ENCODE measurements at regions not wholly inside any gene's neighbourhood (a gene's known extent, or its start where the extent isn't known, plus 50 kb on each side); places are given as distances from the start of the nearest gene placed in this dataset.

GRCh38 chr2:21515903-21516302, 392.1 kb downstream of the TDRD15 start:
- no peaks in the 10 kb centered on the region for H3K27me3 ChIP-seq (ENCODE audit: control insufficient read depth in 2 of 2, insufficient read depth in 2 of 2, low read length in 2 of 2)
- no peak overlapping the region for H3K27ac ChIP-seq (ENCODE audit: low read depth in 2 of 2, low read length in 2 of 2)
- H3K9me3 ChIP-seq (ENCODE audit: control insufficient read depth in 2 of 2, low read length in 2 of 2): no peaks in the 10 kb centered on the region
- no peak overlapping the region for H3K9ac ChIP-seq (ENCODE audit: low read depth in 1 of 2, low read length in 2 of 2)
- H3K36me3 ChIP-seq (ENCODE audit: control insufficient read depth in 2 of 2, insufficient read depth in 2 of 2, low read length in 2 of 2): no peaks in the 10 kb centered on the region
- no peaks in the 10 kb centered on the region for H3K4me1 ChIP-seq (ENCODE audit: control insufficient read depth in 2 of 2, insufficient read depth in 2 of 2, low read length in 2 of 2)
- H3K4me3 ChIP-seq (ENCODE audit: low read length in 2 of 2): no peak overlapping the region

DNA sequence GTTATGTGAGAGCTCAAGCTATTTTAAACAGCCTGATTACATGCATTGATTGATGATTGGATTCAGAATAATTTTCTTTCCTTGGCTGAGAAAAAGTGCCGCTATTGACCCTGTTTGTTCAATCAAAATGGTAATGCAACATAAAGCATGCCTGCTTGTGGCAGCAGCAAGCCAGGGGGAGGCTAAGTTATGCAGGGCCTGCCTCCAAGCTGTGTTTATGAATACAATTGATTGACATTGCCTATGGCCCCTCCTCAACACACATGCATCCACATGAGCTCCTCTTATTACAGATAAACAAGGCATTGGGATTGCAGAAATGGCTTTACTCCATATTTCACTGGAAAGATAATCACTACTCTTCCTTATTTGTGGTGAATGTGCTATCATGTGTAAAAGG, 395.6 kb downstream of the TDRD15 start:
- Histone ChIP-seq H3K4me1 (ENCODE audit: control insufficient read depth in 2 of 2, insufficient read depth in 2 of 2, low read length in 2 of 2) (no peaks in the 10 kb centered on the region), H3K9ac (ENCODE audit: low read depth in 1 of 2, low read length in 2 of 2) (no peak overlapping the region), H3K27ac (ENCODE audit: low read depth in 2 of 2, low read length in 2 of 2) (no peak overlapping the region), H3K27me3 (ENCODE audit: control insufficient read depth in 2 of 2, insufficient read depth in 2 of 2, low read length in 2 of 2) (no peaks in the 10 kb centered on the region), H3K36me3 (ENCODE audit: control insufficient read depth in 2 of 2, insufficient read depth in 2 of 2, low read length in 2 of 2) (no peaks in the 10 kb centered on the region), H3K9me3 (ENCODE audit: control insufficient read depth in 2 of 2, low read length in 2 of 2) (no peaks in the 10 kb centered on the region), H3K4me3 (ENCODE audit: low read length in 2 of 2) (no peak overlapping the region)

DNA sequence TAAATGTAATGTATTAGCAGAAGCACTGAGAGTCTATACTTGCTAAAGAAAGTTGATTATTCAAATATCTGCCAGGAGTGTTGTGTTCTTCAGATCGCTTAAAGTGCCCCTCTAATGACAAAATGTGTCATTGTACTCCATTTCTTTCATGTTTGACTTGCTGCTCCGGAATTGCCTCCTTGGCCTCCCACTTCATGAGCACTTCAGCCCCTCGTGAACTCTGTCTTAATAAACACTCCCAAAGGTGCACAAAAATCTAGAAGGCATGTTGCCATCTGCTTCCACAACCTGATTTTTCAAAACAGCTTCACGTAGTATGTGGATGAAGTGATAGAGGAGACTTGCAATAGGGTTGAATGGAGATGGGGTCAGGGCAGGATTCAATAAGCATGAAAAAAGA, 396.1 kb downstream of the TDRD15 start:
- Histone ChIP-seq H3K4me1 (ENCODE audit: control insufficient read depth in 2 of 2, insufficient read depth in 2 of 2, low read length in 2 of 2) (no peaks in the 10 kb centered on the region), H3K27ac (ENCODE audit: low read depth in 2 of 2, low read length in 2 of 2) (no peak overlapping the region), H3K36me3 (ENCODE audit: control insufficient read depth in 2 of 2, insufficient read depth in 2 of 2, low read length in 2 of 2) (no peaks in the 10 kb centered on the region), H3K4me3 (ENCODE audit: low read length in 2 of 2) (no peak overlapping the region), H3K9me3 (ENCODE audit: control insufficient read depth in 2 of 2, low read length in 2 of 2) (no peaks in the 10 kb centered on the region), H3K9ac (ENCODE audit: low read depth in 1 of 2, low read length in 2 of 2) (no peak overlapping the region), H3K27me3 (ENCODE audit: control insufficient read depth in 2 of 2, insufficient read depth in 2 of 2, low read length in 2 of 2) (no peaks in the 10 kb centered on the region)

DNA sequence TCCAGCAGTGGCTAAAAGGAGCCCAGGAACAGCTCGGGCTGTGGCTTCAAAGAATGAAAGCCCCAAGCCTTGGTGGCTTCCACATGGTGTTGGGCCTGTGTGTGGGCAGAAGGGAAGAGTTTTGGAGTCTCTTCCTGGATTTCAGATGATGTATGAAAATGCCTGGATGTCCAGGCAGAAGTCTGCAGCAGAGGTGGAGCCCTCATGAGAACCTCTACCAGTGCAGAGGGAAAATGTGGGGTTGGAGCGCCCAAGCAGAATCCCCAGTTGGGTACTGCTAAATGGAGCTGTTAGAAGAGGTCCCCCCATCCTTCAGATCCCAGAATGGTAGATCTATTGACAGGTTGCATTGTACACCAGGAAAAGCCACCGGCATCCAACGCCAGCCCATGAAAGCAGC, 412.1 kb downstream of the TDRD15 start:
- H3K4me1 ChIP-seq (ENCODE audit: control insufficient read depth in 2 of 2, insufficient read depth in 2 of 2, low read length in 2 of 2): no peaks in the 10 kb centered on the region
- no peaks in the 10 kb centered on the region for H3K36me3 ChIP-seq (ENCODE audit: control insufficient read depth in 2 of 2, insufficient read depth in 2 of 2, low read length in 2 of 2)
- peaks cover 0 to 6% of the 10 kb centered on the region in 2 donors for H3K9me3 ChIP-seq (ENCODE audit: control insufficient read depth in 2 of 2, low read length in 2 of 2)

DNA sequence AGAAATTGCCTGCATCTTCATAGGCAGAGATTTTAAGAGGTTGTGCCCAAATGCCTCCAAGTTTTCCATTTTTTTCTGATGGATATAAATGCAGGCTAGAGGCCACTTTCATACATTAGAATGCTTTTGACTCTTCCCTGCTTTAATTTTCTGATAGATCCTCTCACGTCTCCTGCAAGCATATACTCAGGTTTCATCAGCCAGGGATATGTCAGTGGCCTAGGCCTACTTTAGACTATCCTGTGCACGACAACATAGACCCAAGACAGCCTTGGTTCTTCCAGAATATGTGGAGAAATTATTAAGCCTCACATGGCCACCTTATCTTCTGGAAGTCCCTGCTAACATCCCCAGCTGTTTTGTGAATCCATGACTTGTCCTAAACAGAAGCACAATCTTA, 415.9 kb downstream of the TDRD15 start:
- Histone ChIP-seq H3K36me3 (ENCODE audit: control insufficient read depth in 2 of 2, insufficient read depth in 2 of 2, low read length in 2 of 2) (no peaks in the 10 kb centered on the region), H3K9ac (ENCODE audit: low read depth in 1 of 2, low read length in 2 of 2) (no peak overlapping the region), H3K4me1 (ENCODE audit: control insufficient read depth in 2 of 2, insufficient read depth in 2 of 2, low read length in 2 of 2) (no peaks in the 10 kb centered on the region), H3K27ac (ENCODE audit: low read depth in 2 of 2, low read length in 2 of 2) (no peak overlapping the region), H3K9me3 (ENCODE audit: control insufficient read depth in 2 of 2, low read length in 2 of 2) (peaks cover 0 to 6% of the 10 kb centered on the region in 2 donors), H3K27me3 (ENCODE audit: control insufficient read depth in 2 of 2, insufficient read depth in 2 of 2, low read length in 2 of 2) (no peaks in the 10 kb centered on the region), H3K4me3 (ENCODE audit: low read length in 2 of 2) (no peak overlapping the region)

More for the DNA sequence above, 412.1 kb downstream of the TDRD15 start:
- H3K27ac ChIP-seq (ENCODE audit: low read depth in 2 of 2, low read length in 2 of 2): no peak overlapping the region
- no peak overlapping the region for H3K4me3 ChIP-seq (ENCODE audit: low read length in 2 of 2)
- no peaks in the 10 kb centered on the region for H3K27me3 ChIP-seq (ENCODE audit: control insufficient read depth in 2 of 2, insufficient read depth in 2 of 2, low read length in 2 of 2)
- H3K9ac ChIP-seq (ENCODE audit: low read depth in 1 of 2, low read length in 2 of 2): no peak overlapping the region

DNA sequence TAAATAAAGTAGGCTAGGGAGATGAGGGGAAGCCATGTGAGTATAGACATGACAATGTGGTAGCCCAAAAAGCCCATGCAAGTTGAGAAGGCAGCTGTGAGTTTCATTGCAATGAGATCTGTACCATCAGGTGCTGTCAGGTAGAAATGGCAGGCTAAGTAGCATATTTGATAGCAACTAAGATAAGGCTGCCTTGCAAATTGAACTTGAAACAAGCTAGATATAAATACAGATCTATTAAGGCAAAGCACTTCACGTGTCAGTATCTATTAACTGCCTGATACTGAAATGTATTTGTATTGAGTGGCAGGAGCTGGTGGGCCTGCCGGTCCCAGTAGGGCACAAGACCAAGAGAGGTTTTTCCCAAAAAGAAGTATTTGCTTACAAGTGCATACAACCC, 419.9 kb downstream of the TDRD15 start:
- no peaks in the 10 kb centered on the region for H3K9me3 ChIP-seq (ENCODE audit: control insufficient read depth in 2 of 2, low read length in 2 of 2)
- no peaks in the 10 kb centered on the region for H3K4me1 ChIP-seq (ENCODE audit: control insufficient read depth in 2 of 2, insufficient read depth in 2 of 2, low read length in 2 of 2)
- H3K9ac ChIP-seq (ENCODE audit: low read depth in 1 of 2, low read length in 2 of 2): no peak overlapping the region
- no peak overlapping the region for H3K27ac ChIP-seq (ENCODE audit: low read depth in 2 of 2, low read length in 2 of 2)
- H3K36me3 ChIP-seq (ENCODE audit: control insufficient read depth in 2 of 2, insufficient read depth in 2 of 2, low read length in 2 of 2): no peaks in the 10 kb centered on the region
- no peaks in the 10 kb centered on the region for H3K27me3 ChIP-seq (ENCODE audit: control insufficient read depth in 2 of 2, insufficient read depth in 2 of 2, low read length in 2 of 2)
- no peak overlapping the region for H3K4me3 ChIP-seq (ENCODE audit: low read length in 2 of 2)

- H3K9ac ChIP-seq (ENCODE audit: low read depth in 1 of 2, low read length in 2 of 2): no peak overlapping the region
- H3K27me3 ChIP-seq (ENCODE audit: control insufficient read depth in 2 of 2, insufficient read depth in 2 of 2, low read length in 2 of 2): no peaks in the 10 kb centered on the region
- no peak overlapping the region for H3K27ac ChIP-seq (ENCODE audit: low read depth in 2 of 2, low read length in 2 of 2)
- no peaks in the 10 kb centered on the region for H3K36me3 ChIP-seq (ENCODE audit: control insufficient read depth in 2 of 2, insufficient read depth in 2 of 2, low read length in 2 of 2)
- no peaks in the 10 kb centered on the region for H3K9me3 ChIP-seq (ENCODE audit: control insufficient read depth in 2 of 2, low read length in 2 of 2)
- no peak overlapping the region for H3K4me3 ChIP-seq (ENCODE audit: low read length in 2 of 2)
- no peaks in the 10 kb centered on the region for H3K4me1 ChIP-seq (ENCODE audit: control insufficient read depth in 2 of 2, insufficient read depth in 2 of 2, low read length in 2 of 2)
Observed at GRCh38 chr2:21544392-21544791, 420.6 kb downstream of the TDRD15 start.

- Histone ChIP-seq H3K9ac (ENCODE audit: low read depth in 1 of 2, low read length in 2 of 2) (no peak overlapping the region), H3K4me3 (ENCODE audit: low read length in 2 of 2) (no peak overlapping the region), H3K9me3 (ENCODE audit: control insufficient read depth in 2 of 2, low read length in 2 of 2) (no peaks in the 10 kb centered on the region), H3K4me1 (ENCODE audit: control insufficient read depth in 2 of 2, insufficient read depth in 2 of 2, low read length in 2 of 2) (no peaks in the 10 kb centered on the region), H3K36me3 (ENCODE audit: control insufficient read depth in 2 of 2, insufficient read depth in 2 of 2, low read length in 2 of 2) (no peaks in the 10 kb centered on the region), H3K27ac (ENCODE audit: low read depth in 2 of 2, low read length in 2 of 2) (no peak overlapping the region), H3K27me3 (ENCODE audit: control insufficient read depth in 2 of 2, insufficient read depth in 2 of 2, low read length in 2 of 2) (no peaks in the 10 kb centered on the region)
Observed at GRCh38 chr2:21552981-21553380, 429.2 kb downstream of the TDRD15 start.

DNA sequence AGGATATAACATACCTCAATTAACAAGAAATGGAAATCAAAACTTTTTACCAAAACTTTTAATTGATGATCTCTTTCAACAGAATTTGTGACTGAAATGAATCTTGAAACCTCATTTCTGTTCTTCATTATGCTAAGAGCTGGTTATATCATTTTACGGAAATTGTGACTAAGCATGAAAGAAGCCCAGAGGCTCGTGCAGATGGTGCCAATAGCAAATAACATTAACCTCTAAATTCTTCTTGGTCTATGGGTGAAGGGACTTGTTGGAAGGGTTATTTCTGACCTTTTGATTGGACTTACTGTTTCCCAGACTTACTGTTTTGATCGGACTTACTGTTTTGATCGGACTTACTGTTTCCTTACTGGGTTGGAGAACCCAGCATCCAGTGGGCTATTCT, 435.6 kb downstream of the TDRD15 start:
- Histone ChIP-seq H3K9ac (ENCODE audit: low read depth in 1 of 2, low read length in 2 of 2) (no peak overlapping the region), H3K36me3 (ENCODE audit: control insufficient read depth in 2 of 2, insufficient read depth in 2 of 2, low read length in 2 of 2) (no peaks in the 10 kb centered on the region), H3K4me1 (ENCODE audit: control insufficient read depth in 2 of 2, insufficient read depth in 2 of 2, low read length in 2 of 2) (no peaks in the 10 kb centered on the region), H3K27me3 (ENCODE audit: control insufficient read depth in 2 of 2, insufficient read depth in 2 of 2, low read length in 2 of 2) (no peaks in the 10 kb centered on the region), H3K27ac (ENCODE audit: low read depth in 2 of 2, low read length in 2 of 2) (no peak overlapping the region), H3K4me3 (ENCODE audit: low read length in 2 of 2) (no peak overlapping the region), H3K9me3 (ENCODE audit: control insufficient read depth in 2 of 2, low read length in 2 of 2) (no peaks in the 10 kb centered on the region)

GRCh38 chr2:21561965-21562364, 438.2 kb downstream of the TDRD15 start:
- Histone ChIP-seq H3K27me3 (ENCODE audit: control insufficient read depth in 2 of 2, insufficient read depth in 2 of 2, low read length in 2 of 2) (no peaks in the 10 kb centered on the region), H3K27ac (ENCODE audit: low read depth in 2 of 2, low read length in 2 of 2) (no peak overlapping the region), H3K9me3 (ENCODE audit: control insufficient read depth in 2 of 2, low read length in 2 of 2) (no peaks in the 10 kb centered on the region), H3K4me3 (ENCODE audit: low read length in 2 of 2) (no peak overlapping the region), H3K36me3 (ENCODE audit: control insufficient read depth in 2 of 2, insufficient read depth in 2 of 2, low read length in 2 of 2) (no peaks in the 10 kb centered on the region), H3K4me1 (ENCODE audit: control insufficient read depth in 2 of 2, insufficient read depth in 2 of 2, low read length in 2 of 2) (no peaks in the 10 kb centered on the region), H3K9ac (ENCODE audit: low read depth in 1 of 2, low read length in 2 of 2) (no peak overlapping the region)

GRCh38 chr2:21567395-21567794, 443.6 kb downstream of the TDRD15 start:
- Histone ChIP-seq H3K9ac (ENCODE audit: low read depth in 1 of 2, low read length in 2 of 2) (no peak overlapping the region), H3K36me3 (ENCODE audit: control insufficient read depth in 2 of 2, insufficient read depth in 2 of 2, low read length in 2 of 2) (no peaks in the 10 kb centered on the region), H3K9me3 (ENCODE audit: control insufficient read depth in 2 of 2, low read length in 2 of 2) (no peaks in the 10 kb centered on the region), H3K27ac (ENCODE audit: low read depth in 2 of 2, low read length in 2 of 2) (no peak overlapping the region), H3K4me3 (ENCODE audit: low read length in 2 of 2) (no peak overlapping the region), H3K4me1 (ENCODE audit: control insufficient read depth in 2 of 2, insufficient read depth in 2 of 2, low read length in 2 of 2) (no peaks in the 10 kb centered on the region), H3K27me3 (ENCODE audit: control insufficient read depth in 2 of 2, insufficient read depth in 2 of 2, low read length in 2 of 2) (no peaks in the 10 kb centered on the region)

All from mucosa of rectum (tissue), 2 donors.